HEK293T (cell line): ENCODE measurements at regions not wholly inside any gene's neighbourhood (a gene's known extent, or its start where the extent isn't known, plus 50 kb on each side); places are given as distances from the start of the nearest gene placed in this dataset.

Source experiments
- ELF4 ChIP-seq: fragments of 450-650 bp; IDR thresholded peaks from 2 replicates; pipeline ENCODE4 v1.6.1; 2017; ENCODE audit warnings: antibody characterized with exemption
- SP1 ChIP-seq: fragments of 450-650 bp; IDR thresholded peaks from 2 replicates; pipeline ENCODE4 v1.6.1; 2017
- SUZ12 ChIP-seq: fragments of 450-650 bp; IDR thresholded peaks from 2 replicates; pipeline ENCODE4 v1.6.1; 2016; ENCODE audit warnings: mild to moderate bottlenecking

- TF ChIP-seq ELF4 (no peak), SUZ12 (no peak), SP1 (no peak)
Measured at GRCh38 chr1:233544304-233544703, 69.6 kb upstream of the KCNK1 start.
